GM18498 (cell line): ENCODE measurements at regions not wholly inside any gene's neighbourhood (a gene's known extent, or its start where the extent isn't known, plus 50 kb on each side); places are given as distances from the start of the nearest gene placed in this dataset.
A peak's percentile ranks its signal among the peaks of the same experiment; 100 is the strongest.

Source experiments
- ATAC-seq: cut with Tn5 transposase; IDR thresholded peaks from one replicate; pipeline ENCODE4 v1.9.1; 2021; ENCODE audit warnings: mild to moderate bottlenecking, moderate library complexity; ENCODE audit not compliant: unreplicated experiment

DNA sequence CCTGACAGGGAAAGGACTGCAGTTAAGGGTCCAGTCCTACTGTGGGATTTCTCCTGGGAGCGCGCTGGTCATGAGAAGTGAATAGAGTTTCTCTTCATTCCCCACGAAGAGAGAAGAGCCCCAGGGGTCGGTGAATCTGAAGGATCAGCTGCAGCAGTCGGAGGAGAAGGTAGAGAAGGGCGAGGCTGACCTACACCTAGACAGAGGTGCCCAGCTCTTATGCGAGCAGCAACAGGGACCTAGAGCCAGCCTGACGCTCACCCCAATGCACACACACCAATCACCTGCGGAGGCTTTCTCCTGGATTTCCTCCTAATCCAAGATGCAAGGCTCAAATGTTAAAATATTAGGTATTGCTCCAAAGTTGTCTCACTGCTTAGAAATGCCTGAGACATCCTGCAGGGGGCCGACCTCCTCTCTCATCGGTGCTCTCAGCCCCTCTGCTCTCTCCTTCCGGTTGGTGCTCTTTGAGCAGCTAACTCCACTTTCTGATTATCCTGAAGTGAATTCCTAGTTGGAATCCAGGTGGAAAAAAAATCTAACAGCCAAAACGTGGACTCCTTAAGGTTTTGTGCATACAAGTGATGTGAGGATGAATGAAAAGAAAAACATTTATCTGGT, 176.4 kb downstream of the AHR start:
- ATAC-seq, result no peak

DNA sequence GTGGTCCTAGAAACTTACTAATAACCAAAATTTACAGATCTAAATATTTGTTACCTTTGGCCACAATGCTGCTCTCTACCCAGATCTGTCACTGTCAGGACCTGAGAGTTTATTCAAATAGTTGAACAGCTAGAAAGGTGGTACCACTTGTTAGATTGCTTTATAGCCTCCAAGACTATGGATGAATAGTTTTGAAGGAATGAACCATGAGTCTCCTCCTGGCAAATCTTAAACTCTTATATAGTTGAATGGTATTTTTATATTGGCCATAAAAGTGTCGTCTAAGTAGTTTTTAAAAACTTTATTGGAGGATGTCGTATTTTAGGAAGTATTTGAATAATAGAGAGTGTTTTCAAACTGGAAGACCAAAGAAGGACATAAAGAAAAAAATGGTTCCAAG, 178.7 kb downstream of the AHR start:
- no peak for ATAC-seq

DNA sequence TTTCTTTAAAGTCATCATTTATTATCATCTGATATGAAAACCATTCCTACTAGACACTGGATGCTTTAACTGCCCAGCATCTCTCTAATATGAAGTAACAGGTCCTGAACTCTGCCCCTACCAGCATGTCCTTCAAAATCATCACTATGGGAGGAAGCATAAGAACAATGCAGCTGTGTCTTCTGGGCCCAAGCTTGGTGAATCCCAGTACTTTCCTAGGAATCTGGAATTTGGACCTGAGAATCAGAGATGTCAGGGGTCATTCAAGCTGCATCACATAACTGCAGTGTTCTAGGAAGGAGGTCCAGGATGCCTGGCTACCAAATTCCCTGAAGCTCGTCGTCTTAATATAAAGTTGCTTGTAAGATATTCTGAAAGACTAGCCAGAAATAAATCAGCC, 182.7 kb downstream of the AHR start:
- ATAC-seq, result no peak

DNA sequence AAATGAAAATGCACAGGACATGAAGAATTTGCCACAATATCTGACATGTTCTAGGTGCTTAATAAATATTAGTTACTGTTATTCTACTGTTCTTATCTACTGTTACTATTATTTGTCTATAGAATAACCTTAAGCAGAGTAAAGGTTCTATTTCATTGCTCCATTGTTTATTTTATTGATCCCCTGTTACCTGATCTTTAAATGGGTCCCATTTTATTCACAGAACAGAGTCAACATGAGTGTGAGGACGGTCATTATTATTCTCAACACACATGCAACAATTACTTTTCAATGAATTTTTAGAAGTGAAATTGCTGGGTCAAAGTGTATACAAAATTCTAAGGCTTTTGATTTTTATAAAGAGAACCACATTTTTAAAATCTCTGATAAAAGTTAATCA, 186.9 kb downstream of the AHR start:
- no peak for ATAC-seq

DNA sequence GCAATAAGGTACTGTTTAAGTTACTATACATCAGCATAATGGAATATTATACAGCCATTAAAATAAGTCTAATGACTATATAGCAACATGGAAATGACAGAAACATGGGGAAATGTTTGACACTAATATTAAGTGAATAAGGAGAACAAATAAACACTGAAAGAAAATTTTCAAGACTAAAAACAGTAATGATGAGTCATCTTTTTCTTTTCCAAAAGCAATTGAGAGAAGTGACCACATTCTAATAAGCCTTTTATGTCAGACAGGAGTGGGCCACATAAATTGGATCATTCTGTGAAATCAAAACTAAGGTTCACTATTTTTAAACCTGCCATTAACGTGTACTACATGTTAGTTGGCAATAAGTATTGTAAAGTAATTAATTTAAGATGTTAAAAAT, 187.5 kb downstream of the AHR start:
- no peak for ATAC-seq

DNA sequence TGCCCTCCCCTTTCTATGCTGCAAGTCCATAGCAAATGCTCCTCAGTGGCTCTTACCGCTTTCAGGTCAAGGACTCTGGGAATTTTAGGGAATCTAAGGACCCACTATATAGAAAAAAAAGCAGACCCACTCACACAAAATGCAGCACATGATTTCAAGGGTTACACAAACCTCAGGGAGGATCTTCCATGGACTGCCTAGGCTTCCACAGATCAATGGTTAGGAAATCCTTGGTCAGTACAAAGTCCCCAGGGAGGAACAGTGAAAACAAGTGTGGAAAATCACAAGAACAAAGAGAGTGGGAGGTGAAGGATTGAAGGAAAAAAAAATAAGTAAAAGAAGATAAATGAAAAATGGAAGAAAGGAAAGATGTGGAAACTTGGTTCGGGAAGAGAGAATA, 188.4 kb downstream of the AHR start:
- ATAC-seq, result no peak

DNA sequence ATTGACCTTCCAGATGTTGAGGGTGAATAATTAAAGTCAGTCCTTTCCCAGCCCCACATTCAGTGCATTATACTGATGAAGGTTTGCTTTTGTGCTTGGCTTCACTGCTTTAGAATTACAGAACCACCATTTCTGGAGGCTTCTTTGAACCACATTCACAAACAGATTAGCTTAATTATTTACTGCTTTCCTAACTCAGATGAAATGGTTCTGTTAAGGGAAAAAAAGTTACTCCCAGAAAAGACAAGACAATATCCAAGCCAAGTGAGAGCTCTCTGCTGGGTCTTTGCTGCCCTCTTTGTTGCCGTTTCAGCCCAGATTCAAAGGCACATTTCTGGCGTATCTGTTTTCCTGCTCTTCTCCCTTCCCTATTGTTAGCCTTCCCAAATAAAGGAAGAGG, 188.9 kb downstream of the AHR start:
- no peak for ATAC-seq

DNA sequence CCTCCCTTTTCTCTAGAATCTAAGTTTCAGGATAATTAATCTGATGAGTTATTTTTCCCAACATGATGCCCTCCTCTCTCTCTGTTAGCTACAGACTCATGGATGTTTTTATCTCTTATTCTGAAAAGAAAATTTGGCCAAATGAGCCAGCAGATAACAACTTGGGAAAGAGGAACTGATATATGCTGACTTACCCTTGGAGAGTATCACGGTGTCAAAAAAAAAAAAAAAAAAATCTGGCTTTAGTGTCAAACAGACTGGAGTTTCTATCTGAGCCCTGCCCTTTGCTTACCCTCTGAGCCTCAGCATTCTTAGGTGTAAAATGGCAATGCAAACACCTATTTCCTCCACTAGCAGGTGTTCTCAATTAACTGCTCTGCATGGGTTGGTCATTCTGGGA, 190.4 kb downstream of the AHR start:
- no peak for ATAC-seq

DNA sequence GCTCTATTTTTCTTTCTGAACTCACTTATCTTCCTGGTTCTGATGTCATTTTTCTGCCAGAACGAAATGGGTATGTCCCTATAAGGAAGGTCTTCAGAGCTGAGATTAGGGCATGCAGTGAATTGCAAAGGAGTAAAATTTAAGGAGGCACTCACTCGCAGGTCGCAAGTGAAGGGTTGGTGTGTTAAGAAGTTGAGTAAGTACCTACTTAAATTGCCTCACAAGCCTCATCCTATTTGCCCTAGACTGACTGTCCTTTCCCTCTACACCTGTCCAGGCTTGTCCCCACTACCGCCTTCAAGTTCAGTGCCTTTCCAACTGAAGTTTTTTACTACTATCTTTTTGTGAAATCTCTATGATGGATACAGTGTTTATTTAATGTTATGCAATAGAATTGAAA, 191.5 kb downstream of the AHR start:
- ATAC-seq, result no peak

DNA sequence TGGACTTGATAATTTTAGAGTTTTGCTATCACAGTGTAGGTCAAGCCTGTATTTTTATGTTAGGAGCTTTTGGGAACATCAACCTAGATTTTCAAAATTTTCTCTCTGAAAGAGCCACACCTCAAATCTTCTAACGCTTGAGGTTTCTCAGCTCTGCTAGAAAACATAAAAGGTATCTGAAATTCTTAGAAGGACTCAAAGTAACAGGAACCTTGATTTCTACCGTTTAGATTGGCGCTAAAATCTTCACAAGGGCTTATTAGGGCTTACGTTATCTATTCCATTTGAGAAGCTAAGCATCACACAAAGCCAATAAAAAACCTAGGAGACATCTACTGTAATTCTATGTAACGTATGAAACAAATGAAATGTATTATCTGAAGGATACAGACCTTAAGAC, 192.4 kb downstream of the AHR start:
- ATAC-seq, result no peak

DNA sequence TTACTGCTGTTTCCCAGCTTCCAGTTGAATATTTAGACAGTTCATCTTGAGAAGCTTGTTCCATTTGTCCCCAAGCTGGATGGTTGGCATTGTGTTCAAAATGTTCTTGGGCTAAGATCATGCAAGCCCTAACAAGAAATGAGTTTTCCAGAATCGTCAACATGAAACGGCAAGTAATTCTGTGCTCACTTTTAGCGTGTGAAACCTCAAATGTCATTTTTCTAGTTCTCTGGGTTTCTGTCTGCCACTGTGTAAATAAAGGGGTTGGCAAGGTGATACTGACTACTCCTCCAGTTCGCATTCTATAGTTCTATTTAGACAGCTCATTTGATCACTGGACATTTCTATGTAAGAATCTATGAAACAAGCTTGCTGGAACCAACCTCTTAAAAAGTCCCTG, 194.0 kb downstream of the AHR start:
- peak; percentile 73 for ATAC-seq

DNA sequence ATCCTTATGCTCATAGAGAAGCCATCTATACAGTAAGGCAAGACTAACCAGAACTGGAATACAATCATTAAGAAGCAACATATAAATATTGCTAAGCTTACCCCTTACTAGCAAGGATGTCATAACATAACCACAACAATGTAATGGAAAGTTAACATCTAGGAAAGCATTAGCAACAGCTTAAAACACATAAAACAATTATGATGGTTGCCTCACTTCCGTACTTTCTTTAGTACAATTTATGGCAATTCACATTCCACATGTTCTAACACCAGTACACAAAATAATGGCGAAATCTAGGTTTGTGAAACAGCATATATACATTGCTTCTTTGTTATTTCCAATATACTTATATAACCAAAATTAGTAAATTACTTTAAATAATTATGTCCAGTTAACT, 195.0 kb downstream of the AHR start:
- ATAC-seq, result no peak

DNA sequence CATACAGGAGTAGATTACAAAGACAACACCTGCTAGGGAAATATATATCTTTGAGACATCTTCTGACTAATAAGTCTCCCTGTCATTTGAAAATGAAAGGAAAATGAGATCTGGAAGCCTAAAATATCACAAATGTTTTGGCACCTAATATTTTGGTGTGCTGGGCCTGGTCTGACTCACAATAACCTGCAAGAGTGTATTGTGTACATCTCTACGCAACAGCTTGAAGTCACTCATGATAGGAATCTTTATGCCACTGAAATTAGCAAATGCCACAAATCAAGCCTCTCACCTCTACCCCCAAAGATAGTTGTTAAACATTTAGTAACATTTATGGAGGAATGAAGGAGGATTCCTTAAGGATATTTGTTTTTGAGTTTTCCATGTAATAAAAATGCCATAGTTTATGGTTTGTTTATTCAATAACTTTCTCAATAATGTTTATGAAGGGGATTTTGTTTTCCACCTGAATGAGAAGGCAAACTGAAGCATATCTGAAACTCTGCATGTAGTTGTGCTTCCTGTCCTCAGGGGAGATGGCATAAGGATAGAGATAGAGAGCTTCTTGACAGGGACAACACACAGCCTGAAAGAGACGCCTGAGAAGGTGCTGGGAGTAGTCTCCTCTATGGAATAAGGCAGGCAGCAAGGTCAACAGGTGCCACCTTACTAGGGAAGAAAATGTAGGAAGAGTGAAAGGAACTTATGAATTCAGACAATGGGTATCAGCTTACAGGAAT, 197.4 kb downstream of the AHR start:
- ATAC-seq, result no peak

DNA sequence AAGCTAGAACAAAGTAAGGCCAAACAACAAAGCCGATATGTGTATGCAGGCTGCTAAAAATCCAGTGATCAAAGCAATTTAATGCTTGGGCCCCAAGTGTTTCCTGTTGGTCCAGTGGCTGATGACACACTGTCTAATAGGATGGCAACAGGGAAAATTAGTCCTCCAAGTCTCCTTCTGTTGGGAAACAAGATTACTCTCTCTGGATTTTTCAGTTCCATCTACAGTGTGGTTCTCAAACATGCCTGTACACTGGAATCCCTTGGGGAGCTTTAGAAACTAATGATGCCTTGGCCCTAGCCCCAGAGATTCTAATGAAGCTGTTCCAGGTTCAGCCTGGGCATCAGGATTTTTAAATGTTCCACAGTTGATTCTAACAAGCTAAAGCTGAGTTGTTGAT, 198.7 kb downstream of the AHR start:
- no peak for ATAC-seq

DNA sequence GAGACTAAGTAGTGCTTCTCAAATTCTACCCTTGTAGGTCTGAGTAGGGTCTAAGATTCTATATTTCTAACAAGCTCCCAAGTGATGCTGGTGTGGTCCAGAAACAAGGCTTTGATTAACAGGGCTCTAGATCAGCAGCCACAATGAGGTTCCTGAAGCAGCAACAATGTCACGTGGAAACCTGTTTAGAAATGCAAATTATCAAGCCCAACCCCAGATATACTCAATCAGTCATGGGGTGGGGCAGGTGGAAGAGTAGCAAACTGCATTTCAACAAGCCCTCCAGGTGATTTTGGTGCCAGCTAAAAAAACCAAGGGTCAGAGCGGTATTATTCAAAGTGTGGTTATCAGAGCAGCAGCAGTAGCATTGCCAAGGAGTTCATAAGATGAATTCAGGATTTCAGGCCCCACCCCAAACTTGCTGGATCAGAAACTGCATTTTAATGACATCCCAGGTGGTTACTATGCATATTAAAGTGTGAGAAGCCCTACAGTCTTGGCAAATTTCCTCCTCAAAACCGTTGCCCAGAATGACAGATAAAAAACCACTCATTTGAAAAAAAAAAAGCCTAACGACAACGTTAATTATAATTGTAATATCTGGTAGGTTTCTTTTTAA, 199.2 kb downstream of the AHR start:
- ATAC-seq, result no peak

DNA sequence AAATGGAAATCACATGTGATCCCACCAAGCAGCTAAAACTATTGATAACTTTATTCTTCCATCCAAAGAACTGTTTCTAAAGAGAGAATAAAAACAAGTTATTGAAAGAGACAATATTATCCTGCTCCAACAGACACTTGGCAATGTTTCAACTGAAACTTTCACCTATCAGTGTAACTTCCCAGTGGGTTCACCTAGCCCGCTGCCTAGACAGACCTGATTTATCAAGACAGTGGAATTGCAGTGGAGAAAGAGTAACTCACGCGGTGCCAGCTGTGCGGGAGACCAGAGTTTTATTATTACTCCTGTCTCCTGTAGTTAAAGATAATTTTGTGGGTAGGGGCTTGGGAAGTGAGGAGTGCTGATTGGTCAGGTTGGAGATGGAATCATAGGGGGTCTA, 199.8 kb downstream of the AHR start:
- no peak for ATAC-seq

DNA sequence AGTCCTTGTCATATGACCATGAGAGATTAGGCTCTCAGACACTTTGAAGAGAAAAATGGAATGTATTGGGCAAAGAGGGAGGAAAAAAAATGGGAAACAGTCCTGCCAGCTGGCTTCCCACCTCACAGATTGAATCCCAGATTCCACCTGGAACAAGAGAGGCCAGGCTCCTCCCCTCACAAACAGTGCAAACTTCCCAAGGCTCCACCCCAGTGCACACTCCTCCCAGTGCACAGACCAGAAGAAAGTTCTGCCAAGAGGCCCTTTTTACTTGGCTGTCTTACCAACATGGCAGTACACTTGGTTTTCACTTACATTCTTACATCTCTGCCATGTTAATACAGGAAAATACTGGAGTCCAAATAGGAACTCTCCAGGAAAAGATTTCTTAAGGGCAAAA, 202.3 kb downstream of the AHR start:
- ATAC-seq, result no peak

DNA sequence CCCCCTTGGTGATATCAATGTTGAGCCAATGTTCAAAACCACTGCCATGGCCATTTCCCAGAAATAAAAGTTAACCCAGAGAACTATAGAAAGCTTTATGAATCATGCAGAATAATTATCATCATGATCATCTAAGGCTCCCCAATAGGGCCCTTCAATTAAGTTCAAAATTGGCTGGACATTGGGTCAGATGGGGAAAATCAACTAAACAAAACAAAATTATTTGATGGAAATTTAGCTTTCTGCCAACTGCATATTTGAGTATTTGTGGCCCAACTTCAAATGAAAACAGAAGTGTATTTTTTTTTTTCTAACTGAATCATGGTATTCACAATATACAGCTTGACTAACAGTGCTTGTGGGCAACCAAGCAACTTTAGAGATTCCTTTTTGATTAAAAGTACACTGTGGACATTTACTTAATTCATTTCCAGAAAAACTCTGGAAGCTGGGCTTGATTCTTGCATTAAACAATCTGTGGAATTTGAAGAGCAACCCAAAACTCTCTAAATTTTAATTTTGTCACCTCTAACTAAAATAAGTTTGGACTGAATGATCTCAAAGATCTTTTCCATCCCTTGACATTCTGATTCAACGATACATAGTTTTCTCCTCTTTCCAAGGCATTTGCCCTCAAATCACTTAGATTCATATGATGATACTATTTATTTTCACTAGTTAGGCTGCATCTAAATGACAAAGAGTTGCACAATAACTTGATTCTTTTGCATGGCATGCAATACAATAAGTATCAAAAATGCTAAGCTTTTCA, 203.2 kb downstream of the AHR start:
- no peak for ATAC-seq

DNA sequence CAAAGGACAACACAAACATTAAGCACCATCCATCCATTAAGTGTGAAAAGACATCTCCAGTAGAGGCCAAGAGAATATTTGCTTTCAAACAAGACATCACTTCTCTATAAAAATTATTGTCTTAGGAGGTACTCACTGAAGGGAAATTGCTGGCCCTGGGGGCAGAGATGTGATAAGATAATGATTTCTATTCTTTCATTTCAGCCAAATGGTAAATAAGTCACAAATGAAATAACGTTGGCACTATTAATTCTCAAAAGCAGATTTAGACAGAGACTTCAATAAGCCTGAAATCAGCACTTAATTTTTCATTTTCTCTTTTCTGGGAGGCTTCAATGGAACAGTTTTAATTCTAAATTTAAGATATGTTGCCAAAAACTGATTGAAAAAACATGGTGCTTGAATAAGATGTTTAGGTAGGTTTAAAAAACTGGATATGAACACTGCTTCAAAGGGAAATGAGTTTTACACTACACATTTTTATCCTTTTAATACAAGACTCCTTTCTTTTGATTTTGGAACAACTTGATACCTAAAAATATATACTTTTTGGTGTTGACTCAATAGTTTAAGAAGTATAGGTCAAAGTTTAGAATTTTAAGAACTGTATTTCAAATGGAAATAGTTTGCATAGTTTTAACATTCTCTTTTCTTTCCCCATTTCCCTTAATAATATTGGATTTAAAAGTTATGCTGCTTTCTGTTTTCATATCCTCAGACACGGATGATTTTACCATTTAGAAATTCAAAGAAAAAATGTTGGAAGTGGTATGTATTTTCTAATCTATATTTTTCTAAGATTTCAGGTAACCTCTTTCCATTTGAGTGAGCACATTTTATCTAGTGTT, 204.0 kb downstream of the AHR start:
- no peak for ATAC-seq

DNA sequence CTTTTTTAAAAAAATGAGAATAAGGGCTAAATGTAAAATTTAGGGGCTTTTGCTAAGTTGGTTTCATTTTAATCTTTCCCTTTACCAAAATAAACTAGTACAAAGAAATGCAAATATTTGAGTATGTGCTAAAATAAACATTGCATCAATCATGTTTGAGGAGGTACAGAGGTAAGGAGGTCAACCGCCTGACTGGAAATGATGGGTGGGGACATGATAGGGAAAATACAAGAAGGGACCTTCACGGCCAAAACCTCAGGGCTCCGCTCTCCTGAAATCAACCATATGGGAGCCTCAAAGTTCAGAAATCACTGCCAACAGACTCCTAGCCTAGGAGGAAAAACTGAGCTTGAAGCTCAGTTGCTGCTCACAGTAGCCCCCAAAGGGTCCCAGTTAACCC, 207.6 kb downstream of the AHR start:
- peak; percentile 91 for ATAC-seq

DNA sequence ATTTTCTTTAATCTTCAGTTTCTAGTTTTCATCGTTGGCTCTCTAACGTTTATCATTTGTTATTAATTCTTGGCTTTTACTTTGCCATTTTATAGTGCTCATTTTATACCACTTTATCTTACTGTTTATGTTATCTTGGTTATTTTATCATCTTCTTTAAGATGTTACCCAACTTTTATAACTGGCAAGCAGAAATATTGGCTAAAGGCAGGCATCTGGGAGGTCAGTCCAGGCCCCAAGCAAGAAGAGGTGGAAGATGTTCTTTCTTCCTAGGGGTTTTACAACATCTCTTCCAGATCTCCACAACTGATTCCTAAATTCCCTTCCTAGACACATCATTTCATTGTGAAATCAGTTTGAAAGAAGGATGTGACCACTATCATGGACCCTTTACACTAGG, 208.1 kb downstream of the AHR start:
- no peak for ATAC-seq
